Hepatocyte (in vitro differentiated cells): ENCODE measurements at regions not wholly inside any gene's neighbourhood (a gene's known extent, or its start where the extent isn't known, plus 50 kb on each side); places are given as distances from the start of the nearest gene placed in this dataset.

ENCODE experiments used
- CTCF ChIP-seq: fragments of 200-600 bp; sonication (generic); IDR thresholded peaks from 2 replicates; pipeline ENCODE4 v1.5.1; 2016; ENCODE audit warnings: antibody characterized with exemption, mild to moderate bottlenecking; ENCODE audit not compliant: poor library complexity
- EZH2phosphoT487 ChIP-seq: fragments of 200-600 bp; sonication (generic); IDR thresholded peaks from one replicate; pipeline ENCODE4 v1.6.1; 2018; ENCODE audit warnings: antibody characterized with exemption, mild to moderate bottlenecking, low read depth, moderate library complexity; ENCODE audit not compliant: unreplicated experiment, severe bottlenecking

- TF ChIP-seq CTCF (no peak), EZH2phosphoT487 (no peak)
Observed at GRCh38 chr6:95365454-95365853, 211.9 kb upstream of the MANEA start.
